HEK293T (cell line): ENCODE measurements at regions not wholly inside any gene's neighbourhood (a gene's known extent, or its start where the extent isn't known, plus 50 kb on each side); places are given as distances from the start of the nearest gene placed in this dataset.

Experiments
- ARNT ChIP-seq: fragments of 450-650 bp; IDR thresholded peaks from 2 replicates; pipeline ENCODE4 v1.6.1; 2017; ENCODE audit warnings: mild to moderate bottlenecking
- BHLHE40 ChIP-seq: fragments of 450-650 bp; IDR thresholded peaks from 2 replicates; pipeline ENCODE4 v1.6.1; 2016; ENCODE audit warnings: mild to moderate bottlenecking, moderate library complexity, borderline replicate concordance
- CTBP1 ChIP-seq: fragments of 450-650 bp; IDR thresholded peaks from 2 replicates; pipeline ENCODE4 v1.6.1; 2016; ENCODE audit warnings: borderline replicate concordance
- FOXK2 ChIP-seq: fragments of 450-650 bp; IDR thresholded peaks from 2 replicates; pipeline ENCODE4 v1.6.1; 2016; ENCODE audit warnings: mild to moderate bottlenecking
- FOXM1 ChIP-seq: fragments of 450-650 bp; IDR thresholded peaks from 2 replicates; pipeline ENCODE4 v1.6.1; 2017; ENCODE audit warnings: mild to moderate bottlenecking, borderline replicate concordance
- LEF1 ChIP-seq: fragments of 450-650 bp; IDR thresholded peaks from 2 replicates; pipeline ENCODE4 v1.6.1; 2017; ENCODE audit warnings: mild to moderate bottlenecking, borderline replicate concordance
- NFRKB ChIP-seq: fragments of 450-650 bp; IDR thresholded peaks from 2 replicates; pipeline ENCODE4 v1.6.1; 2016; ENCODE audit warnings: mild to moderate bottlenecking, moderate library complexity
- SUZ12 ChIP-seq: fragments of 450-650 bp; IDR thresholded peaks from 2 replicates; pipeline ENCODE4 v1.6.1; 2016; ENCODE audit warnings: mild to moderate bottlenecking

- TF ChIP-seq FOXM1 (no peak), CTBP1 (no peak), ARNT (no peak), NFRKB (no peak), FOXK2 (no peak), BHLHE40 (no peak), LEF1 (no peak), SUZ12 (no peak)
Measured at GRCh38 chr6:95357380-95358020, 219.8 kb upstream of the MANEA start.
